PC-3 (cell line): ENCODE measurements at regions not wholly inside any gene's neighbourhood (a gene's known extent, or its start where the extent isn't known, plus 50 kb on each side); places are given as distances from the start of the nearest gene placed in this dataset.

Experiments used
- ATAC-seq: fragments of 200-7000 bp; cut with Tn5 transposase; 2 replicates; pipeline ENCODE4 v1.9.1; 2020; ENCODE audit warnings: mild to moderate bottlenecking, moderate library complexity
- BruUV-seq: library from RNA; stranded (reverse); fragments of 400-500 nt; replicated peaks from 2 replicates; lab custom pipeline; 2021; lab: Mats Ljungman, UMichigan
- CTCF ChIA-PET: fragments of 300-600 bp; sonication (Branson Sonifier 250); formaldehyde crosslinking; loops from one replicate; lab custom pipeline; 2022; ENCODE audit warnings: antibody characterized with exemption; lab: Charles Lee
- POLR2A ChIA-PET: fragments of 300-600 bp; sonication (Branson Sonifier 250); formaldehyde crosslinking; loops from one replicate; lab custom pipeline; 2022; ENCODE audit warnings: antibody characterized with exemption; ENCODE audit not compliant: unreplicated experiment; lab: Charles Lee
- DNase-seq: peaks from one replicate; pipeline ENCODE4 v3.0.0-alpha.2; 2015
- H2AFZ ChIP-seq: fragments of 300-600 bp; sonication (generic); 2 replicates; pipeline ENCODE4 v1.6.0; 2016; ENCODE audit warnings: antibody characterized with exemption, low read length
- H3F3A ChIP-seq: fragments of 300-600 bp; sonication (generic); one replicate; pipeline ENCODE4 v1.6.0; 2017; ENCODE audit warnings: antibody characterized with exemption, low read length, control low read depth, mild to moderate bottlenecking; ENCODE audit not compliant: unreplicated experiment
- H3K27ac ChIP-seq: fragments of 300-600 bp; sonication (generic); 2 replicates; pipeline ENCODE4 v1.5.1; 2016; ENCODE audit warnings: mild to moderate bottlenecking, low read length
- H3K27me3 ChIP-seq: fragments of 300-600 bp; sonication (generic); 2 replicates; pipeline ENCODE4 v1.6.1; 2016; ENCODE audit warnings: low read length, mixed read lengths
- H3K36me3 ChIP-seq: fragments of 300-600 bp; sonication (generic); 2 replicates; pipeline ENCODE4 v1.6.1; 2016; ENCODE audit warnings: low read depth, mixed run types, low read length, mixed read lengths
- H3K4me1 ChIP-seq: fragments of 300-600 bp; sonication (generic); 2 replicates; pipeline ENCODE4 v1.5.1; 2016; ENCODE audit warnings: low read length; ENCODE audit not compliant: insufficient read depth
- H3K4me2 ChIP-seq: fragments of 300-600 bp; sonication (generic); 2 replicates; pipeline ENCODE4 v1.6.0; 2016; ENCODE audit warnings: low read length
- H3K4me3 ChIP-seq: fragments of 300-600 bp; sonication (generic); 2 replicates; pipeline ENCODE4 v1.5.1; 2016; ENCODE audit warnings: mild to moderate bottlenecking, low read length, mixed read lengths
- H3K79me2 ChIP-seq: fragments of 300-600 bp; sonication (generic); 2 replicates; pipeline ENCODE4 v1.6.1; 2017; ENCODE audit warnings: low read length, mixed read lengths
- H3K9ac ChIP-seq: fragments of 300-600 bp; sonication (generic); 2 replicates; pipeline ENCODE4 v1.6.0; 2016; ENCODE audit warnings: mild to moderate bottlenecking, low read length
- H3K9me2 ChIP-seq: fragments of 300-600 bp; sonication (generic); replicated peaks from 2 replicates; pipeline ENCODE4 v1.6.1; 2016; ENCODE audit warnings: mixed run types, low read length, mixed read lengths
- H3K9me3 ChIP-seq: fragments of 300-600 bp; sonication (generic); 2 replicates; pipeline ENCODE4 v1.6.1; 2016; ENCODE audit warnings: low read length, mixed read lengths
- H4K20me1 ChIP-seq: fragments of 300-600 bp; sonication (generic); 2 replicates; pipeline ENCODE4 v1.6.1; 2016; ENCODE audit warnings: low read length, mixed read lengths
- EZH2 ChIP-seq: fragments of 300-600 bp; sonication (generic); IDR thresholded peaks from one replicate; pipeline ENCODE4 v1.6.1; 2017; ENCODE audit warnings: antibody characterized with exemption, mild to moderate bottlenecking, low read length; ENCODE audit not compliant: unreplicated experiment
- EZH2phosphoT487 ChIP-seq: fragments of 300-600 bp; sonication (generic); IDR thresholded peaks from 2 replicates; pipeline ENCODE4 v1.6.1; 2018; ENCODE audit warnings: mild to moderate bottlenecking, antibody characterized with exemption, low read length, borderline replicate concordance
- intact Hi-C: fragments of 100-400 bp; cut with micrococcal nuclease; formaldehyde crosslinking; loops from 2 replicates; pipeline ENCODE4 v1.9.0; 2023
- TF ChIP-seq, protein P1 (sequence below): fragments of 300-600 bp; sonication (generic); conservative IDR thresholded peaks from 2 replicates; pipeline ENCODE4 v1.5.1; 2017; ENCODE audit warnings: antibody characterized with exemption, low read depth, mild to moderate bottlenecking, low read length

GRCh38 chr22:26937213-26937612, 279.8 kb downstream of the MIAT start:
- H3K36me3 ChIP-seq = no peaks in the 10 kb centered on the region
- H3K27me3 ChIP-seq = no peaks in the 10 kb centered on the region
- no peaks in the 10 kb centered on the region for H3K9me2 ChIP-seq
- H3K79me2 ChIP-seq = no peaks in the 10 kb centered on the region
- TF ChIP-seq EZH2 (no peak), EZH2phosphoT487 (no peak)
- TF ChIP-seq, protein P1, sequence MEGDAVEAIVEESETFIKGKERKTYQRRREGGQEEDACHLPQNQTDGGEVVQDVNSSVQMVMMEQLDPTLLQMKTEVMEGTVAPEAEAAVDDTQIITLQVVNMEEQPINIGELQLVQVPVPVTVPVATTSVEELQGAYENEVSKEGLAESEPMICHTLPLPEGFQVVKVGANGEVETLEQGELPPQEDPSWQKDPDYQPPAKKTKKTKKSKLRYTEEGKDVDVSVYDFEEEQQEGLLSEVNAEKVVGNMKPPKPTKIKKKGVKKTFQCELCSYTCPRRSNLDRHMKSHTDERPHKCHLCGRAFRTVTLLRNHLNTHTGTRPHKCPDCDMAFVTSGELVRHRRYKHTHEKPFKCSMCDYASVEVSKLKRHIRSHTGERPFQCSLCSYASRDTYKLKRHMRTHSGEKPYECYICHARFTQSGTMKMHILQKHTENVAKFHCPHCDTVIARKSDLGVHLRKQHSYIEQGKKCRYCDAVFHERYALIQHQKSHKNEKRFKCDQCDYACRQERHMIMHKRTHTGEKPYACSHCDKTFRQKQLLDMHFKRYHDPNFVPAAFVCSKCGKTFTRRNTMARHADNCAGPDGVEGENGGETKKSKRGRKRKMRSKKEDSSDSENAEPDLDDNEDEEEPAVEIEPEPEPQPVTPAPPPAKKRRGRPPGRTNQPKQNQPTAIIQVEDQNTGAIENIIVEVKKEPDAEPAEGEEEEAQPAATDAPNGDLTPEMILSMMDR = peak; percentile 36
- no peaks in the 10 kb centered on the region for H3F3A ChIP-seq
- H2AFZ ChIP-seq = no peak overlapping the region
- no TSS peak for BruUV-seq
- H3K27ac ChIP-seq = no peak overlapping the region
- ATAC-seq = no peak
- ChIA-PET POLR2A (no interaction called here), CTCF (no interaction called here)
- no peaks in the 10 kb centered on the region for H4K20me1 ChIP-seq
- H3K4me1 ChIP-seq = no peaks in the 10 kb centered on the region
- H3K9ac ChIP-seq = no peak overlapping the region
- H3K9me3 ChIP-seq = 0 out of 2 replicates have a peak, but pooled peaks cover 4% of the 10 kb centered on the region
- DNase-seq = no peak
- intact Hi-C loops = no loop called here
- H3K4me2 ChIP-seq = no peak overlapping the region
- no peak overlapping the region for H3K4me3 ChIP-seq

- Histone ChIP-seq H3K36me3 (no peaks in the 10 kb centered on the region), H4K20me1 (no peaks in the 10 kb centered on the region), H3K4me3 (no peak overlapping the region), H3K4me2 (no peak overlapping the region), H3F3A (no peaks in the 10 kb centered on the region), H3K4me1 (no peaks in the 10 kb centered on the region), H3K27me3 (no peaks in the 10 kb centered on the region), H3K9ac (no peak overlapping the region), H3K27ac (no peak overlapping the region), H2AFZ (no peak overlapping the region), H3K9me2 (no peaks in the 10 kb centered on the region), H3K9me3 (0 out of 2 replicates have a peak, but pooled peaks cover 4% of the 10 kb centered on the region), H3K79me2 (no peaks in the 10 kb centered on the region)
- ChIA-PET CTCF (no interaction called here), POLR2A (no interaction called here)
- TF ChIP-seq EZH2phosphoT487 = no peak
- intact Hi-C loops = no loop called here
- ATAC-seq (no peak), DNase-seq (no peak)
- no TSS peak for BruUV-seq
Observed at GRCh38 chr22:26939466-26939865, 282.1 kb downstream of the MIAT start.

- BruUV-seq = no TSS peak
- Histone ChIP-seq H3K9ac (no peak overlapping the region), H3K27me3 (no peaks in the 10 kb centered on the region), H2AFZ (no peak overlapping the region), H3K4me2 (no peak overlapping the region), H4K20me1 (no peaks in the 10 kb centered on the region), H3K36me3 (no peaks in the 10 kb centered on the region), H3F3A (no peaks in the 10 kb centered on the region), H3K79me2 (no peaks in the 10 kb centered on the region), H3K4me1 (no peaks in the 10 kb centered on the region), H3K9me2 (no peaks in the 10 kb centered on the region), H3K4me3 (no peak overlapping the region), H3K9me3 (0 out of 2 replicates have a peak, but pooled peaks cover 4% of the 10 kb centered on the region), H3K27ac (no peak overlapping the region)
- no peak for TF ChIP-seq EZH2
- TF ChIP-seq EZH2phosphoT487 = no peak
- TF ChIP-seq, protein P1 = no peak
- POLR2A ChIA-PET = no interaction called here
- no peak for ATAC-seq
- CTCF ChIA-PET = no interaction called here
- DNase-seq = no peak
- intact Hi-C loops = no loop called here
Observed at GRCh38 chr22:26941896-26942636, 284.7 kb downstream of the MIAT start.
